Activated T-cell treated with anti-CD3 and anti-CD28 coated beads for 24 hours (primary cell): ENCODE measurements at regions not wholly inside any gene's neighbourhood (a gene's known extent, or its start where the extent isn't known, plus 50 kb on each side); places are given as distances from the start of the nearest gene placed in this dataset.
A peak's percentile ranks its signal among the peaks of the same experiment; 100 is the strongest.

Experiments used
- DNase-seq: peaks from one replicate; pipeline ENCODE4 v3.0.0-alpha.2; 2020; ENCODE audit warnings: low read depth

DNA sequence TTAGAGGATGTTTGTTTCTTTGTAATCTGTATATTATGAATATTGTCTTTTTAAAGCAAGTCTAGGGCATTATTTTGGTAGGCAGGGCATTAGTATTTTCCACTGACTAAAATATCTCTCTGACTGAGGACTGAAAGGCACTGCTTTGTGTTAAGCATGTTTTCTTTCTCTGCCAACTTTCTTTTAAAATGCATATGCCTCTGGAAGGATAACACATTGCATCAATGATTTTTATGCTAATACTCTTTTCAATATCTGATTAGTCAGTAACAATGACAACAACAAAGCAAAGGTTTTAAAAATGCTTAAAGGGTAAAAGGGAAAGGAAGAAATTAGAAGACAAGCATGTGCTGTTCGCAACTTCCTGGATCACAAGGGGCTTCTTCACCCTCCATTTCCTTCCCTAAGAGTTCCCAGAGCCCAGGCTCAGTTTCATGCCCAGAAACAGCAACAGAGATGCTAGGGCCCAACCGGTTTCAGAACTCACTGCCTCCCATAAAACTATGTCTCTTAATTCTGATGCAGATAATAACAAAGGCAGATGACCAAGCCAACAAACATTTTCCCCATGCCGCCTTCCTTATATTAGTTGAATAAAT is 786.8 kb upstream of the ACVR2A start:
- DNase-seq: no peak

DNA sequence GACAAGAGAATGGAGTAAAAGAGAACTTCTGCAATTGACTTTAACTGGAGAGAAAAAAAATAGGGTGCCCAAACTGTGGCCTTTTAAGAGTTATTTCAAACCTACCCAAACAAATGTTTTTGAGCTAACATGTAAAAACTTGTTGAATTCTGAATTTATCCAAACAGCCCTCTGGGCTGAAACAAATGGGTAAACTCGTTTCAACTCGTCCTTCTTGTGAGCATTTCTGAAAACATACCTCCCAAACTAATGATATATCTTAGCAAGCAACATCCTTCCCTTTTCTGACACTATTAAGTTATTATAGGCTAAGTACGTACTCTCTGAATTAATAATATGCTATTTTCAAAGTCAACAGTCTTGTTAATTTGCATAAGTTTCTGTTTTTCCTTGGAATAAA is 793.0 kb upstream of the ACVR2A start:
- DNase-seq: no peak

DNA sequence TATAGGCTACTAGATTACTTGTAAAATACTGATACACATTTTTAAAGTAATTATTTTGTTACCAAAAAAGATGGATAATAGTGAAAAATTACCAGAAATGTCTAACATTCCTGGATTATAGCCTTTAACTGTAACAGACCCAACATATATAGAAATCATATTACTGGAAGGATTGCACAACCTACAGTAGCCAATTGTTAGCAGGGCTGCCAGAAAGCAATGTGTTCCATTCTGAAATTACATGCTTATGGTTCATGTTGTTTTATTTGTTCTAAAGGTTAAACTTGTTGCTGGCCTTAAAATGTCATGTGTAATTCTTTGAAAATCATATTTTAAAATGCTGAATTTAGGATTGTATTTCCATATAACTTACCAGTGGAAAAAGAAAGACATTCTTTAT is 793.6 kb upstream of the ACVR2A start:
- no peak for DNase-seq

DNA sequence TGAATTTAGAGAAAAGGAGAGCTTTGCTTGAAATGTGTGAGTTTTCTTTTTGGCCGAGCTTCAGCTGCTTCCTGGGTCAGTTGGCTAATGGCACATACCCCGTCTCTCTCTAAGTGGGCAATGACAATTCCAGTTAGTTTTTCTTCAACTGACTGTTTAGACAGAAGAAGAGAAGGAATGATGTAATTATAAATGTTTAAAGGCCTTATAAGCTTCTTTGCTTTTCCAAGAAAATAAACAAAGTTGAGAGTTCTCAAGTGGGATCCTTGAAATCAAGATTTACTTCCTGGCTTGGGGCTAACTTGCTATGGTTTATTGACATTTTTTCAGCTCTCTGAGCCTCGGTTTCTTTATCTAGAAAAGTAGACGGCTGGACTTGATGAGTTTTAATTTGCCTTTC is 794.9 kb upstream of the ACVR2A start:
- DNase-seq: no peak

DNA sequence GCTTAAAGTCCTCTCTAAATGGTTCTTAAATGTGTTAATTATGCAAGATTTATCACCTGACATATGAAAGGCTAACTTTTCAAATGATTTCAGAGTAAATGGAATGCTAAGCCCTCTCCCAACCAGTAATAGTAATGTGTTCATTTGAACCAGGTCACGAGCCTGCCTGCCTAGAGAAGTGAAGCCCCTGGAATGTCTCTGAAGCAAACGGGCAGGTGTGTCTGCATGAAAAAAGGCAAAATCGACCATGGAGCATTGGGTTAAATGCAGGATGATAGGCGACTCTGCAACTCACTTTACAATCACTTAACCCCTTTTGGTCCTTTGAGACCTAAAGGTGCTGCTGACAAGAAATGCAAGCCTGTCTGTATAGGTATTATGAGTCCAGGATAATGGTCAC is 798.4 kb upstream of the ACVR2A start:
- no peak for DNase-seq

DNA sequence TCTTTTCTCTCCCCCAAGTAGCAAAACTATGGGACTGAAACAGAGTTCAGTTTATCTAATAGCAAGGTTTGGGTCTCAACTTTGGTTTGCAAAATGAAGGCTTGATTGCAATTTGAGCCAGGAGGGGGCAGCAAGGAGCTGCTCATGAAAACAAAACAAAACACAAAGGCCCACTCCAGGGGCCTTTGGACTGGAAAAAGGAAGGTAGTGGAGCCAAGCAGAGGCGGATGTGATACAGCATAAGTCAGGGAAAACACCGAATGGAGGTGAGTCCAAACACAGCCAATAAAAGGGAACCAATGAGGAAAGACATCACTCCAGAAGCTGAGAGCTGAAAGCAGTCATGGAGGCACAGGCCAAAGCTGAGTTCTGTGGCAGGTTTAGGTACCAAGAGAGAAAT is 799.7 kb upstream of the ACVR2A start:
- peak; percentile 32 for DNase-seq

DNA sequence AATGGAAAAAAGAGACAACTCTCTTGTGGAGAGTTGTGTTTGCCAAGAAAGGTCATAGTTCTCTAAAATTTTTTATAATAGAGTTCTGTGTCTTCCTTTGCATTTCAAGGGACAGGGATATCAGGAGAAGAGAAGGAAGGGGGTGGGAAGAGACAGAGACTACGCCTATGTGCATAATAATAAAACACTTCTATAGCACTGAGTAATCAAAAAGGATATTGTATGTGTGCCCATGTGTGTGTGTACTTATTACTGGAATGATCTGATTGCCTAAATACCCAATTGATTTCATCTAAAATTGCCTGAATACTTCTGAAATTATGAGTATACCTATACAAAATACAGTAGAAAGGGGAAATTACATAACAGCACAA is 803.7 kb upstream of the ACVR2A start:
- DNase-seq: no peak

DNA sequence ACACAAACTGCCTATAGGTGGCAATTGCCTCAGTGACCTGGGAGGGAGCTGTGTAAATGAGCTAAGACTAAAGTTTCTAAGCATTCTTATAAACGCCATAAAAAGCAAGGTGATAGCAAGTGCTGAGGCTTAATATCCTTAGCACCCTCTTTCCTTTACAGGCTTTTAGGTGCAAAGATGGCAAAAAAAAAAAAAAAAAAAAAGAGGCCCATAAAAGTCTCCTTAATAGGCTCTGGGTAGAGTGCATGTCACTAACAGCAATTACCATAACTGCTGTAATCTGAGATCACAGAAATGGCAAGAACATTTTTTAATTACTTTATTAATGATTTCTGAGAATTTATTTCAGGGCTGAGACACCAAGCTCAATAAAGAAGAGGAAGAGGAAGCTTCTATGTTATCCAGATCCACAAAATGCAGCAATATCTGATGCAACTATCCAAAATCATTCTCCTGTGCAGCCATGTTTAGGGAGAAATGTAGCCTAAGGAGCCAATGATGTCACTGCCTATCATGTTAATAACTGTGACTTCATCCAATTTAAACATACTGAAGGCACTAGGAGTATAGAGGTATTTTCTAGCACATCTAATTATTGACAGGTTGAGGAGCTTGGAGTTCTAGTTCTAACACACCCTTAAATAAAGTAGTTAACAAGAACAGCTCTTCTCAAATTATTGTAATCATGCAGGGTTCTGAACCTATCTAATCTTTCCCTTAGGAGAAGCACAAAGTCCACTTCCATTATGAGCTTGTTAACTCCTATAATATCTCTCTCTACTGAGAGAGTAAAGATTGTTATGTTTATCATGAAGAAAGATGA is 804.3 kb upstream of the ACVR2A start:
- no peak for DNase-seq

DNA sequence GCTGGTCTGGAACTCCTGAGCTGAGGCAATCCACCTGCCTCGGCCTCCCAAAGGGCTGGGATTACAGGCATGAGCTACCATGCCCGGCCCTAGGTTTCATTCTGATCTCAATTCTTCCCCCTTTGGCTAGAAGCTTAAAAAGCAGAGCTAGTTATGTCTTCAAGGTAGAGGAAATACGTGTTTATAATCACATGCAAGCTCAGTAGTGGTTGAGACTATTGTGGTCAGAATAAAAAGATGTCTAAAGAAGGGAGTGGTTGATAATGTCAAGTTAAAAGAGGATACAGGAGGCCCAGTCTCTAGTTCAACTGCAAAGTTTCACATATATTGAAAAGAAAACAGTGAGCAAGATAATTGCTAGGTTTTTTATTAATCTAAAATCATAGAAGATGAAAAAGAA is 807.8 kb upstream of the ACVR2A start:
- no peak for DNase-seq

DNA sequence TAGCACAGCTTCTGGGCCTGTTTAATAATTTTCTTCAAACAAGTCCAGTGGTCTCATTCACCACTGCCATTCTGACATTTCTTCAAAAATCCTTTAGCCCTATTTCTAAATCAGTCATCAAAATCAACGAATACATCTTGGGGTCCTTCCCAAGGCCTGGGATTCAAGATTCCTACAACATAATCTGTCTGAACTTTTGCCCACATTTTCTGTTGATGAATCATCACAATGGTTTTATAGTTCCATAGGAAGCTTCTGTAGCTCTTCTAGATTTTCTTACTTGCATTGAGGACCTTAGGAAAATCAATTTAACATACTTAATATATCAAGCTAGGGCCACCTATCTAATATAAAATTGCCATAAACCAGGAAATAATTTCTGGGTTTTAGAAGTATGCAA is 811.8 kb upstream of the ACVR2A start:
- DNase-seq: no peak

DNA sequence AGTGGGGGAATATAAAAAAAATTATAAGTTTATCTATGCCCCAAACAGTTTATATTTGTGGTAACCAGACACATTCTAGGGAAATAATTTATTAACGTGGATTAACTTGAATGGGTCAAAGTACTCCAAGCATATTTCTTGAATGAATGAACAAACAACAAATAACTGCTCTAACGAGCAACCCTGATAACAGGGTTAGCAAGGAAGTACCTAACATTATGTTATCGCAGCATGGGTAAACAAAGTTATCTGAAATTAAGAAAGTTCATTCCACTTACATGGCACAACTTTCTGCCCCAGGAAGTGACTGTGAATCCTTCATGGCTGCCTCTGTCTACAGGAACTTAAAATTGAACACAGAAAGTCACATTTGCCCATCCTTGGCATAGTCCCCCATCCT is 812.9 kb upstream of the ACVR2A start:
- DNase-seq: no peak

DNA sequence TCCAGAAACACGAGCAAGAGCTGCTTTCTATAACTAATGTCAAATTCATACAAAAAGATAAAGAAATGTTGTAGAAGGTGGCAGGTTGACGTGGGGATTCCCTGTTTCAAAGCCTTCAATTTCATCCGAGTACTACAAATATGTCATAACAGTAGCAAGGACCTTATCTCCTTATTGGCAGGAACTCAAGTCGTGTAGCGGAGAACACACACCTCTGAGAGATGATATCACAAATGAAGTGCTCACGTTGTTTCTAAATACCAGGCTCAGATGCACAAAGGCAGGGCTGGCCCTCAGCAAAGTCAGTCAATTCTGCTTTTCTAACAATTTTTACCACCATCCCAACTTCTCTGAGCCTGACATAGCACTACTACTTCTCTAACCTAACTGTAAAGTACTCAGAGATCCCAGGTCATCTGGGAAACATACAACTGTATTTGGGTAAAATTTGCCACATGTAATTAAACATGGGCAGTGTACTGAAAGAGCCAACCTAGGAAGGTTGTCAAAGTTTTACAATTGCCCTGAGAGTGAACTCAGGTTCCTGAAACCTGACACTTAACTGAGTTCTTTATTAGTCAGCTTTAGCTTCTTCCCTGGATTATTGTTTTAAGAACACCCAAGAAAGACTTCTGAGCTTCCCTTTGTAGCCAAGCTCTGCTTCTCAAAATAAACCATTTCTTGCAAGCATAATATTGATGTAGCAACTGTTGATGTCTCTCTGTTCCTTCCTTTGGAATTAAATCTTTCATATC is 813.7 kb upstream of the ACVR2A start:
- no peak for DNase-seq

DNA sequence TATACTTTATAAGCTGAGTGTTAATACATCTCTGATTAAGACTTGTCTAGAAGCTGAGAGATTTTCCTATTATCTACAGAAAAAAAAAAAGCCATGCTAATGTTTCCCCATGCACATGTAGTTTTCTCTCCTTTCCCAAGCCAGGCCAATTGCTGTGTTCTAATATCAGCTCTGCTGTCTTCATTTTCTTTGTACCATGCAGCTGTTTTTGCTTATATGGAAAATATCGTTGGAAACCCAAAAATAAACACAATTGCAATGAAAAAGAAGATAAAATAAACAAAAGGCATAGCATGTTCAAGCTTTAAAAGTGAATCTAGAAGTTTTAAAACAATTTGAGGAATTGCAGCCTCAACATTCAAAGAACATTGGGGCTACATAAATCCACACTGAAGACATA is 817.4 kb upstream of the ACVR2A start:
- no peak for DNase-seq

DNA sequence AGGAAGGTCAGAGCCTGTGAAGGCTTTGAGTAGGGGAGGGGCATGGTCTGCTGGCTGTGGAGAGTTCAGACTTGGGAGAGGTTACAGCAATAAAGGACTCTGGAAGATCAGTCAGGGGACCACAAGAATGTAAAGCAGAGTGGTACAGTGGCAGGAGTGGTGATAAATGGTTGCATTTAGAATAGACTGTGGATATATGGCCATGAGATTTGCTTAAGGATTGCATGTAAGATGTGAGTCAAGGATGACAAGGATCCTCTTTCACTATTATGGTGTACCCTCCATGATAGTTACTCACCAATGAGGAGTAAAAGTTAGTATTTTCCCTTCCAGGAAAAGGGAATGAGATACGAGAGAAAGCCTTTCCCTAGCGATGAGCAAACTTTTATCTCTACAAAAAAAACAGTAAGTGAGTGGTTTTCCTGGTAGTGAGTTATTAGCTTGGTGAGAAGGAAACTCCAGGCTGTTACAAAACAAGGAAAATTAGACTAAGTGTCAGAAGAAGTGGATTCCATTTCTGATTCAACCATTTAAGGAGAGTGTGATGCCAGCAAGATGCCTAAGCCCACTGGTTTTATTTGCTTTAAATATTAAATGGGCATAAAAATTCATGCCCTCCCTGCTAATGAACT is 818.0 kb upstream of the ACVR2A start:
- no peak for DNase-seq

DNA sequence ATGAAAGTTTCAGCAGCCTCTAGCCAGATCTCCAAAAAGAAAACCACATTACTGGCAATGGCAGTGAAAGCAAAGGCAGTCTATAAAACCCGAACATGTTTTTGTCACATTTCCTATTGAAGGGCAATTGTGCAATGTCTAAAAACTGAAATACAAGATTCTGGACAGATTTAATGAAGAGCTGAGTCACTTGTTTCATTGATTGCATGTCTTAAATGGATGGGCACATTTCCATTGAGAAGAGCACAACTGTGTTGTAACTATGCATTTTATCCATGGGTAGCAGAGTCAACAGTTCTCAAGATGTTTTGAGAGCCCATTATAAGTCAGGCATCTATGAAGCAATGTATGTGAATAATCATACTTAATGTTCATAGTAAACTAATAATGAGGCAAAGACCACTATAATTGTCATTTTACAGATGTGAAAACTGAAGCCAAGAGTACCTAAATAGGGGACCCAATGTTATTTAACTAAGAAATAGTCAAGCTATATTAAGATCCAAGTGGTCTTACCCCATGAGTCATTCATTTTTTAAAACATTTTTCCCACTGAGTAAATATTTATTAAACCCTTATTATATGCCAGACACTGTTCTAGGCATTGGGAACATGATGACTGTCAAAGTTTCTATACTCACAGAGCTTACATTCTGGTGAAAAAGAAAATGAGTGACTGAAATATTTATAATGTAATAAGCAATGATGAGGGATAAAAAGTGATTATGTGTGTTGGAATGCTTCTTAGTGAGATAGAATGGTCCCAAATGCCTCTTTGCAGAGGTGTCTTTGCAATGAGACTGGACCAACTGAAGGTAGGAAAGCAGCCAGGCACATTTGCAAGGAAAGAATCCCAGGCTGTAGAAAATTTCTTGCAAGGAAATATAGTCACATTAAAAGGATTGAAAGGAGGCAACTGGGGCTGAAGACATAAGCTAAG is 818.9 kb upstream of the ACVR2A start:
- no peak for DNase-seq

DNA sequence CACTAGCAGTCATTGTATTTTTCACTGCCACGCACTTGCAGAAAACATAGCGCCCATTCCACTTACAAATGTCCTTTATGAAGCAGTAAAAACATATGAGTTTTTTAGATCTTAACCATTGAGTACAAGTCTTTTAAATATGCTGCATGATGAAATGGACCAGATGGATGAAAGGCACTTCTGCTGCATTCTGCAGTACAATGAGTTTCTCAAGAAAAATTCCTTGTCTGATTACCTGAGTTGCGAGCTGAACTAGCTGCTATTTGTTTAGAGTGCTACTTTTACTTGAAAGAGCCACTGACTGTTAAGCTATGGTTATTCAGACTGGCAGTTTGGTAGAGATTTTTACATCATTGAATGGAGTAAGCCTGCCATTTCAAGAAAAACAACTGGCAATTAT is 825.5 kb upstream of the ACVR2A start:
- no peak for DNase-seq

DNA sequence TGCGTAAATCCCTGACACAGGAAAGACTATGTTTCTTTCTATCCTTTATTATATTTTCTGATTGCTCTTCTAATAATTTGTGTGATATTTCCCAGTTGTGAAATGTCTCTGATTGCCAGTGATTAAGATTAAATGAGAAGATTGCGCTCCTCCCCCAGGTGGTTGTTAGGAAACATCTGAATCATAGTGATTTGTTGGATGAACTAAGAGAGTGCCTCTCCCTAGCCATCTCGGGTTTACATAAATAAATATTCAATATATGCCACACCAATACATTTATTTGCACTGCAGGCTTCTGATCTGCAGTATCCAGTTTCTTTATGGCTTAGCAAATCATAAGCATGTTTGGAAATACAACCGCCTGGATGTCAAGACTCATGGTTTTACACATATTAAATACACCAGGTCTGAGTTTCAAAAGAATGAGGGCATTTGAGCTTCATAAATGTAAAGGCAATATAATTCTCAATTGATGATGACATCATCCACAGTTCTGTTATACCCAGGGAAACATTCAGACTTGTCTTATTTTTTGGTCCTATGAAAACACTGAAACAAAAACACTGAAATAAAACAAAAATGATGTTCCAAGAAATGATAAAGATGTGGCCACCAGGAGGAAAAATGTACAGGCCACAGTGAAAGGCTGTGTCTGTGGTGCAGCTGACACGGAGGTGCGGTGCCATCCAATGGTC is 826.7 kb upstream of the ACVR2A start:
- DNase-seq: no peak

DNA sequence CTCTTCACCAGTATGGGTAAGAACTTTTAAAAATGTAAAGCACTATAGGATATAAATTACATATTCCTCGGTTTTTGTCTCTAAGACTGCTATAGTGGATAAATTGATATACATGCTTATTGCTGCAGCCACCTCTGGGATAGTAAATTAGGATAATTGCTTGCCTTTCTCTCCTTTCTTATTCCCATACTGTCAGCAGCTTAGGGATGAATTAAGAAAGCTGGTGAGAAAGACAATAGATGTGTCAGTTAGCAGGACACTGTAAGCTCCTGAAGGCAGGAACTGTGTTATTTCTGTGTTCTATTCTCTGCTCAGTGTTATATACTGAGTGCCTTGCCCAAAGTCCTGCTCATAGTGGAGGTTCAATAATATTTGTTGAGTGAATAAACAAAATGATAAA is 828.6 kb upstream of the ACVR2A start:
- DNase-seq: no peak

DNA sequence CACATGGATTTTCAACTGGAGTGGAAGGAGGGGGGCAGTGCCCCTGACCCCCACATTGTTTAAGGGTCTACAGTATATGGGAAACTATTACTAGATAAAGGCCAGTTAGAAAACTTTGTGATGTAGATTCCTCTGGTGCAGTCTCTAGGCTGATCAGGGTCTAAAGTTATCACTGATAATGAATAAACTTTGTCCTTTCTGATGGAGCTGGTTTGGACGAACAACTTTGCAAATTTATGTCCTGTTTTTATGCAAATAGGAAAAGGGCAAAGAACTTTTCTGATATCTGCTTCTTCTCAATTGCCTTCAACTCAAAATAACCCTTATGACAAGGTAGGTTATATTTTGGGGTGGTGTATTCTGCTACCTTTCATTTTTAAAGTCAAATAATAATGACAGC is 829.2 kb upstream of the ACVR2A start:
- no peak for DNase-seq

DNA sequence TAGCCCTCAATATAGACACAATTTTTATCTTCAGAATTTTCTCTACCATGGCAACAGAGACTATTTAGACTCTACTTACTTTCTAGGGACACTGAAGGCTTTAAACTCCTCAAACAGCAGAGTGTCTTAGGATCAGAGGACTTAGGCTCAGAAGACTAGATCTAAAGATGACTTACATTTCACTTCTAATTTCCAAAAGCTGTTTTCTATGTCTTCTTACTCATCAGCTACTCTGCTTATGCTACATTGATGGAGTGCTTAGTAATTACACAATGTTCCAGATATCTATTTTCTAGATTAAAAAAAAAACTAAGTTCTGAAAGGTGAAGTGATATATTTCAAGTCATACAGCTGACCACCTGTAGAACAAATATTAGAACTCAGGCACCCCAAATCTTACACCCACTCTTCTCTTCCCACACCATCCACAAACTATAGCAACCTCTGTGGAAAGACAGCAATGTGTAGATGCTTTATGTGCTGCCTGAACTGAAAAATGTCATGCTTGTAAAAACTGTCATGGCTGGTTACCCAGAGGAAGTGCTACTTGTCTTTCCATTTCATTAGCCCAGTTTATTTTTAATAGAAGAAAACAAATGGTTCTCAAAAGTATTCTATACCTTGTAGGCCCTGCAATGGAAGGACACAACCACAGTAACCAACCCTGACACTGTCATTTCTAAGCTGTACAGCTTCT is 831.0 kb upstream of the ACVR2A start:
- DNase-seq: no peak

DNA sequence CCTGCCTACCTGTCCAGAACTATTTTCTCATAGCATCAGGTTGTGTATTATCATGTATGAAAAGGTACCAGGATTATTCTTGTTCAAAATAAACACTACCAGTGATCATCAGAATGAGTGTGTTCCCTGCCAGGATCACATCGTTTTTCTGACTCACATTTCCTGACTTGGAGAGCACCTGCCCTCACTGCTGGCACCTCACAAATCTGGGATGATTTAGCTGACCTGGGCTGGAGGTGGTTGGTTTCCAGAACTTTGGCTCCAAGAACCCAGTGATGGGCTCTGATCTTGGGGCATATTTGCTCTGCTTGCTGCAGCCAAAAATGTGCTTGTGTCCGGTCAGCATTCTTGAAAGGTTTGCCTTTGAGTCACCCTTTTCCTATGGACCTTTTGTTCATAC is 836.3 kb upstream of the ACVR2A start:
- DNase-seq: no peak
